ENCODE measurements at regions not wholly inside any gene's neighbourhood (a gene's known extent, or its start where the extent isn't known, plus 50 kb on each side); places are given as distances from the start of the nearest gene placed in this dataset.
"Not testable (repeated sequence)": the region's sequence is repeated elsewhere in the genome, so short reads cannot be mapped to it uniquely, and the experiment has no call there.

- Histone ChIP-seq H3K36me3 (ENCODE audit: control insufficient read depth, insufficient read depth, low read length) (no peaks in the 10 kb centered on the region), H3K4me1 (ENCODE audit: control insufficient read depth, insufficient read depth, low read length, poor library complexity, severe bottlenecking) (no peaks in the 10 kb centered on the region), H3K27me3 (ENCODE audit: control insufficient read depth, insufficient read depth, low read length) (no peaks in the 10 kb centered on the region), H3K4me3 (ENCODE audit: low read depth, low read length) (no peak overlapping the region), H3K27ac (ENCODE audit: insufficient read depth, low read length, poor library complexity, severe bottlenecking) (no peak overlapping the region), H3K9me3 (ENCODE audit: control insufficient read depth in 2 of 2, low read length in 2 of 2) (peaks cover 25 to 30% of the 10 kb centered on the region in 2 experiments)
- Mint-ChIP-seq H3K27me3 (no peaks in the 10 kb centered on the region), H3K9me3 (peaks cover 6 to 41% (median 18%) of the 10 kb centered on the region in 7 donors), H3K27ac (no peak overlapping the region), H3K4me3 (no peak overlapping the region), H3K36me3 (peaks cover 28% of the 10 kb centered on the region), H3K4me1 (peaks cover 0 to 9% (median 5%) of the 10 kb centered on the region in 4 donors)
- DNase-seq, result no peak
- ATAC-seq (ENCODE audit: low read depth in 2 of 2), result no peak
These were observed 211.1 kb downstream of the ZIC5 start for GRCh38 chr13:99760456-99760855.

- H3K4me3 ChIP-seq (ENCODE audit: low read depth, low read length), result no peak overlapping the region
- H3K36me3 ChIP-seq (ENCODE audit: control insufficient read depth, insufficient read depth, low read length), result no peaks in the 10 kb centered on the region
- Mint-ChIP-seq H3K27ac (peak overlapping the region in 1 of 3 donors; percentile 21), H3K4me3 (no peak overlapping the region), H3K36me3 (peaks cover 28% of the 10 kb centered on the region), H3K9me3 (peaks cover 6 to 32% (median 15%) of the 10 kb centered on the region in 7 donors), H3K4me1 (peaks cover 0 to 9% (median 5%) of the 10 kb centered on the region in 4 donors), H3K27me3 (no peaks in the 10 kb centered on the region)
- no peaks in the 10 kb centered on the region for H3K4me1 ChIP-seq (ENCODE audit: control insufficient read depth, insufficient read depth, low read length, poor library complexity, severe bottlenecking)
- no peak for ATAC-seq (ENCODE audit: low read depth in 2 of 2)
- H3K27me3 ChIP-seq (ENCODE audit: control insufficient read depth, insufficient read depth, low read length), result no peaks in the 10 kb centered on the region
- H3K9me3 ChIP-seq (ENCODE audit: control insufficient read depth in 2 of 2, low read length in 2 of 2), result peaks cover 16 to 17% of the 10 kb centered on the region in 2 experiments
- H3K27ac ChIP-seq (ENCODE audit: insufficient read depth, low read length, poor library complexity, severe bottlenecking), result no peak overlapping the region
- DNase-seq, result no peak
These were observed 212.4 kb downstream of the ZIC5 start for GRCh38 chr13:99759163-99759552.

GRCh38 chr13:99758460-99759162, 213.0 kb downstream of the ZIC5 start:
- no peaks in the 10 kb centered on the region for H3K4me1 ChIP-seq (ENCODE audit: control insufficient read depth, insufficient read depth, low read length, poor library complexity, severe bottlenecking)
- peaks cover 0 to 9% (median 5%) of the 10 kb centered on the region in 4 donors for H3K4me1 Mint-ChIP-seq
- no peaks in the 10 kb centered on the region for H3K36me3 ChIP-seq (ENCODE audit: control insufficient read depth, insufficient read depth, low read length)
- no peak overlapping the region for H3K4me3 ChIP-seq (ENCODE audit: low read depth, low read length)
- ATAC-seq (ENCODE audit: low read depth in 2 of 2) (no peak), DNase-seq (no peak)
- no peak overlapping the region for H3K27ac ChIP-seq (ENCODE audit: insufficient read depth, low read length, poor library complexity, severe bottlenecking)
- H3K9me3 ChIP-seq (ENCODE audit: control insufficient read depth in 2 of 2, low read length in 2 of 2), result peaks cover 11 to 16% of the 10 kb centered on the region in 2 experiments
- H3K4me3 Mint-ChIP-seq, result no peak overlapping the region
- no peaks in the 10 kb centered on the region for H3K27me3 ChIP-seq (ENCODE audit: control insufficient read depth, insufficient read depth, low read length)
- peaks cover 27% of the 10 kb centered on the region for H3K36me3 Mint-ChIP-seq
- H3K27ac Mint-ChIP-seq, result peak overlapping the region in 1 of 3 donors; percentile 11
- H3K27me3 Mint-ChIP-seq, result no peaks in the 10 kb centered on the region
- H3K9me3 Mint-ChIP-seq, result peaks cover 6 to 28% (median 14%) of the 10 kb centered on the region in 7 donors

GRCh38 chr13:99757756-99758459, 213.7 kb downstream of the ZIC5 start:
- H3K27ac Mint-ChIP-seq, result no peak overlapping the region

GRCh38 chr13:99756281-99756680, 215.3 kb downstream of the ZIC5 start:
- ATAC-seq (ENCODE audit: low read depth in 2 of 2), result no peak
- Mint-ChIP-seq H3K27ac (no peak overlapping the region), H3K9me3 (peaks cover 0 to 10% (median 6%) of the 10 kb centered on the region in 7 donors)

More at GRCh38 chr13:99757756-99758459, 213.7 kb downstream of the ZIC5 start:
- no peak overlapping the region for H3K4me3 ChIP-seq (ENCODE audit: low read depth, low read length)
- Mint-ChIP-seq H3K4me1 (peaks cover 0 to 12% (median 4%) of the 10 kb centered on the region in 4 donors), H3K27me3 (no peaks in the 10 kb centered on the region), H3K36me3 (peaks cover 23% of the 10 kb centered on the region), H3K4me3 (no peak overlapping the region), H3K9me3 (peaks cover 5 to 21% (median 11%) of the 10 kb centered on the region in 7 donors)
- no peaks in the 10 kb centered on the region for H3K36me3 ChIP-seq (ENCODE audit: control insufficient read depth, insufficient read depth, low read length)
- no peak overlapping the region for H3K27ac ChIP-seq (ENCODE audit: insufficient read depth, low read length, poor library complexity, severe bottlenecking)
- ATAC-seq (ENCODE audit: low read depth in 2 of 2), result no peak
- peaks cover 10 to 13% of the 10 kb centered on the region in 2 experiments for H3K9me3 ChIP-seq (ENCODE audit: control insufficient read depth in 2 of 2, low read length in 2 of 2)
- no peak for DNase-seq
- H3K4me1 ChIP-seq (ENCODE audit: control insufficient read depth, insufficient read depth, low read length, poor library complexity, severe bottlenecking), result no peaks in the 10 kb centered on the region
- no peaks in the 10 kb centered on the region for H3K27me3 ChIP-seq (ENCODE audit: control insufficient read depth, insufficient read depth, low read length)

GRCh38 chr13:99754750-99755149, 216.8 kb downstream of the ZIC5 start:
- H3K27me3 ChIP-seq (ENCODE audit: control insufficient read depth, insufficient read depth, low read length); H3K4me3 ChIP-seq (ENCODE audit: low read depth, low read length); H3K9me3 Mint-ChIP-seq; H3K9me3 ChIP-seq (ENCODE audit: control insufficient read depth in 2 of 2, low read length in 2 of 2); H3K27ac ChIP-seq (ENCODE audit: insufficient read depth, low read length, poor library complexity, severe bottlenecking); H3K4me1 ChIP-seq (ENCODE audit: control insufficient read depth, insufficient read depth, low read length, poor library complexity, severe bottlenecking); DNase-seq; H3K4me3 Mint-ChIP-seq; ATAC-seq (ENCODE audit: low read depth in 2 of 2); H3K27me3 Mint-ChIP-seq; H3K36me3 ChIP-seq (ENCODE audit: control insufficient read depth, insufficient read depth, low read length); H3K27ac Mint-ChIP-seq: not testable (repeated sequence)
- Mint-ChIP-seq H3K36me3 (peaks cover 25% of the 10 kb centered on the region), H3K4me1 (peaks cover 0 to 14% (median 4%) of the 10 kb centered on the region in 4 donors)

More at GRCh38 chr13:99756281-99756680, 215.3 kb downstream of the ZIC5 start:
- no peaks in the 10 kb centered on the region for H3K36me3 ChIP-seq (ENCODE audit: control insufficient read depth, insufficient read depth, low read length)
- no peak for DNase-seq
- peaks cover 5 to 10% of the 10 kb centered on the region in 2 experiments for H3K9me3 ChIP-seq (ENCODE audit: control insufficient read depth in 2 of 2, low read length in 2 of 2)
- no peaks in the 10 kb centered on the region for H3K27me3 ChIP-seq (ENCODE audit: control insufficient read depth, insufficient read depth, low read length)
- Mint-ChIP-seq H3K36me3 (peaks cover 21% of the 10 kb centered on the region), H3K27me3 (no peaks in the 10 kb centered on the region), H3K4me3 (no peak overlapping the region), H3K4me1 (peaks cover 0 to 14% (median 4%) of the 10 kb centered on the region in 4 donors)
- H3K4me1 ChIP-seq (ENCODE audit: control insufficient read depth, insufficient read depth, low read length, poor library complexity, severe bottlenecking), result no peaks in the 10 kb centered on the region
- no peak overlapping the region for H3K4me3 ChIP-seq (ENCODE audit: low read depth, low read length)
- H3K27ac ChIP-seq (ENCODE audit: insufficient read depth, low read length, poor library complexity, severe bottlenecking), result no peak overlapping the region

GRCh38 chr13:99752373-99752772, 219.2 kb downstream of the ZIC5 start:
- DNase-seq (no peak), ATAC-seq (ENCODE audit: low read depth in 2 of 2) (no peak)
- H3K27me3 Mint-ChIP-seq, result no peaks in the 10 kb centered on the region
- H3K36me3 Mint-ChIP-seq, result peaks cover 25% of the 10 kb centered on the region
- H3K27ac ChIP-seq (ENCODE audit: insufficient read depth, low read length, poor library complexity, severe bottlenecking), result no peak overlapping the region
- H3K4me1 ChIP-seq (ENCODE audit: control insufficient read depth, insufficient read depth, low read length, poor library complexity, severe bottlenecking), result no peaks in the 10 kb centered on the region
- peaks cover 0 to 2% (median 0%) of the 10 kb centered on the region in 7 donors for H3K9me3 Mint-ChIP-seq
- H3K9me3 ChIP-seq (ENCODE audit: control insufficient read depth in 2 of 2, low read length in 2 of 2), result no peaks in the 10 kb centered on the region
- no peak overlapping the region for H3K27ac Mint-ChIP-seq
- no peak overlapping the region for H3K4me3 Mint-ChIP-seq
- no peak overlapping the region for H3K4me3 ChIP-seq (ENCODE audit: low read depth, low read length)
- H3K36me3 ChIP-seq (ENCODE audit: control insufficient read depth, insufficient read depth, low read length), result no peaks in the 10 kb centered on the region
- H3K4me1 Mint-ChIP-seq, result peaks cover 0 to 5% (median 2%) of the 10 kb centered on the region in 4 donors
- H3K27me3 ChIP-seq (ENCODE audit: control insufficient read depth, insufficient read depth, low read length), result no peaks in the 10 kb centered on the region

Data from CD4-positive, CD25-positive, alpha-beta regulatory T cell (primary cell).